ENCODE measurements at regions not wholly inside any gene's neighbourhood (a gene's known extent, or its start where the extent isn't known, plus 50 kb on each side); places are given as distances from the start of the nearest gene placed in this dataset.
"Not testable (repeated sequence)": the region's sequence is repeated elsewhere in the genome, so short reads cannot be mapped to it uniquely, and the experiment has no call there.

DNA sequence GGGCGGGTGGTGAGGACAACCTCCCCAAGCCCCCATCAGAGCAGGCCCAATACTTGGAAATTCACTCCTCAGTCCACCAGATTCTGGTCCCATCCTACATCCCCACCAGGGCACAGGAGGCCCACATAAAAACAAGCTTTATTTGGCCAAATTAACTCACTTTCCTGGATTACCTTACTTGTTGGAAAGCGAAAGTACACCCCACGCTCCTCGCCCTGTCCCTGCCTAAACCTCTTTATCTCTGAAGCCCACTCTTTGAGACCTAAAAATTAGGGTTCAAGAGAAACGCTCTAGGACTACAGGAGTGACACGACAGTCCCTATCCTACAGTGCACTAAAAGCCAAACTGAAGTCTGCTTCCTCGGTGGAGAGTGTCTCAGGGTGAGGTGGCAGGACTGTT lies 674.6 kb downstream of the SPATA31A7 start:
- H3K4me3 Mint-ChIP-seq (ENCODE audit: unreplicated experiment); H3K9me3 ChIP-seq; H3K9me3 Mint-ChIP-seq (ENCODE audit: unreplicated experiment); H3K27me3 Mint-ChIP-seq (ENCODE audit: insufficient read depth, unreplicated experiment); H3K36me3 ChIP-seq (ENCODE audit: control insufficient read depth, insufficient read depth, low read length); H3K4me3 ChIP-seq (ENCODE audit: low read depth, low read length); DNase-seq; H3K27ac Mint-ChIP-seq (ENCODE audit: unreplicated experiment); H3K4me1 Mint-ChIP-seq (ENCODE audit: low read depth, unreplicated experiment); H3K36me3 Mint-ChIP-seq (ENCODE audit: insufficient read depth, unreplicated experiment); H3K4me1 ChIP-seq; BruUV-seq (replicated peaks); intact Hi-C loops (cut with micrococcal nuclease; ENCODE audit: unreplicated experiment); CTCF ChIA-PET; POLR2A ChIA-PET; H3K27me3 ChIP-seq (replicated peaks; ENCODE audit: control insufficient read depth, insufficient read depth, low read length): not testable (repeated sequence)

DNA sequence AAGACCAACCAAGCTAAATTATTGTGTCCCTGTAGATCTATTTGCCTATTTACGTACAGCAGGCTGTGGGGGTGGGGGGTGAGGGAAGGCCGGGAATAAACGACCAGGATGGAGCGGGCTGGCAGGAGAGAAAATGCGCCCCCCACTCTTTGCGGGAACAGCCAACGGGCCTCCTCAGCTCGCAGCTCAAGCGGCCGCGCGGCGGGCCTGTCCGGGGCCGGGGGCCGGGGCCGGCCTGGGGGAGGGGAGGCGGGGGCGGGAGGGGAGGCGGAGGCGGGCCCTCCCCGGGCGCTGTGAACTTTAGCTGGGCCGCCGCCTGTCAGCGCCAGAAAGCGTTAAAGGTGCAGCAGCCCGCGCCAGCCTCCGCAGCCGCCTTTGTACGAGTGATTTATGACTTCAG lies 679.1 kb downstream of the SPATA31A7 start:
- H3K36me3 ChIP-seq (ENCODE audit: control insufficient read depth, insufficient read depth, low read length); H3K27ac Mint-ChIP-seq (ENCODE audit: unreplicated experiment); CTCF ChIA-PET; H3K36me3 Mint-ChIP-seq (ENCODE audit: insufficient read depth, unreplicated experiment); DNase-seq; H3K27me3 Mint-ChIP-seq (ENCODE audit: insufficient read depth, unreplicated experiment); H3K4me3 ChIP-seq (ENCODE audit: low read depth, low read length); POLR2A ChIA-PET; H3K4me1 Mint-ChIP-seq (ENCODE audit: low read depth, unreplicated experiment); H3K4me3 Mint-ChIP-seq (ENCODE audit: unreplicated experiment); H3K4me1 ChIP-seq; intact Hi-C loops (cut with micrococcal nuclease; ENCODE audit: unreplicated experiment); H3K27me3 ChIP-seq (replicated peaks; ENCODE audit: control insufficient read depth, insufficient read depth, low read length); H3K9me3 Mint-ChIP-seq (ENCODE audit: unreplicated experiment); BruUV-seq (replicated peaks); H3K9me3 ChIP-seq: not testable (repeated sequence)

DNA sequence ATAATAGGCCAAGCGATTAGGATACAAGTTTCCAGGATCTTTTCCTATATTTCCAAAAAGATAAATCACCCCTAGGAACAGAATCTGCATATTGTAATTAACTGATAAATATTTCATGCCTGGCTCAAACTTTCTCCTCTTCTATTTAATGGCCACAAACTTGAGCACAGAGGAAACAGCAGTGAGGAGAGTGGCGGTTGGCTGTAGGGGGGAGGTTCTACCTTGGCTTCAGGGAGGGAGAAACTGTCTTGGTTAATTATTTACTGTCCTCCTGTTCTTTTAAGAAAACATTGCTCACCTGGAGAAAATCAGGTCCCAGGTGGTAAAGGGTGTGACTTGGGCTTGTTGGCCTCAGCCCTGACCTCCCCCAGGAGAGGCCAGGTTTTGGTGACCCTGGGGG lies 682.5 kb downstream of the SPATA31A7 start:
- H3K36me3 ChIP-seq (ENCODE audit: control insufficient read depth, insufficient read depth, low read length); POLR2A ChIA-PET; H3K4me3 Mint-ChIP-seq (ENCODE audit: unreplicated experiment); H3K27ac Mint-ChIP-seq (ENCODE audit: unreplicated experiment); H3K36me3 Mint-ChIP-seq (ENCODE audit: insufficient read depth, unreplicated experiment); H3K4me3 ChIP-seq (ENCODE audit: low read depth, low read length); H3K4me1 ChIP-seq; H3K27me3 Mint-ChIP-seq (ENCODE audit: insufficient read depth, unreplicated experiment); H3K9me3 ChIP-seq; H3K4me1 Mint-ChIP-seq (ENCODE audit: low read depth, unreplicated experiment); H3K27me3 ChIP-seq (replicated peaks; ENCODE audit: control insufficient read depth, insufficient read depth, low read length); CTCF ChIA-PET; BruUV-seq (replicated peaks); H3K9me3 Mint-ChIP-seq (ENCODE audit: unreplicated experiment); intact Hi-C loops (cut with micrococcal nuclease; ENCODE audit: unreplicated experiment): not testable (repeated sequence)
- peak; percentile 0 to 30 for DNase-seq
